GM12875 (cell line): ENCODE measurements at regions not wholly inside any gene's neighbourhood (a gene's known extent, or its start where the extent isn't known, plus 50 kb on each side); places are given as distances from the start of the nearest gene placed in this dataset.

Experiments used
- H3K4me3 ChIP-seq: one replicate; pipeline ENCODE4 v1.5.1; 2011; ENCODE audit warnings: low read depth, low read length, control low read depth
- TF ChIP-seq, protein P1 (sequence below): IDR thresholded peaks from 2 replicates; pipeline ENCODE4 v1.5.1; 2011; ENCODE audit warnings: low read depth, mild to moderate bottlenecking, control low read depth, inconsistent platforms, low read length, moderate library complexity, borderline replicate concordance; ENCODE audit not compliant: insufficient read depth

DNA sequence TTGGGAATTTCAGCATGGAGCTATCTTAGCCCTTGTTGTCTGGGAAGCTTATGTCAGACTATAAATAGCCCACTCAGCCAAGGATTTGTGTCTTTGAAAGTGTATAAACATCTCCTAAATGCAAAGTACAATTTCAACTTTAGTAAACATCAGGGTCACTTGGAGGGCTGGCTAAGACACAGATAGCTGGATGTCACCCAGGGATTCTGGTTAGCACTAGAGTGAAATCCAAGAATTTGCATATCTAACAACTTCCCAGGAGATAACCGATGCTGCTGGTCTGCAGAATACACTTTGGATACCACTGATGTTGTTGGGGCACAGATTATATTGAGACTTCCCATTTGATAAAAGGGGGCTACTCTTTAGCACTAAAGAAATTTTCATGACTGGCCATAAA, 130.9 kb downstream of the PAX1 start:
- H3K4me3 ChIP-seq, result no peak overlapping the region
- TF ChIP-seq, protein P1, sequence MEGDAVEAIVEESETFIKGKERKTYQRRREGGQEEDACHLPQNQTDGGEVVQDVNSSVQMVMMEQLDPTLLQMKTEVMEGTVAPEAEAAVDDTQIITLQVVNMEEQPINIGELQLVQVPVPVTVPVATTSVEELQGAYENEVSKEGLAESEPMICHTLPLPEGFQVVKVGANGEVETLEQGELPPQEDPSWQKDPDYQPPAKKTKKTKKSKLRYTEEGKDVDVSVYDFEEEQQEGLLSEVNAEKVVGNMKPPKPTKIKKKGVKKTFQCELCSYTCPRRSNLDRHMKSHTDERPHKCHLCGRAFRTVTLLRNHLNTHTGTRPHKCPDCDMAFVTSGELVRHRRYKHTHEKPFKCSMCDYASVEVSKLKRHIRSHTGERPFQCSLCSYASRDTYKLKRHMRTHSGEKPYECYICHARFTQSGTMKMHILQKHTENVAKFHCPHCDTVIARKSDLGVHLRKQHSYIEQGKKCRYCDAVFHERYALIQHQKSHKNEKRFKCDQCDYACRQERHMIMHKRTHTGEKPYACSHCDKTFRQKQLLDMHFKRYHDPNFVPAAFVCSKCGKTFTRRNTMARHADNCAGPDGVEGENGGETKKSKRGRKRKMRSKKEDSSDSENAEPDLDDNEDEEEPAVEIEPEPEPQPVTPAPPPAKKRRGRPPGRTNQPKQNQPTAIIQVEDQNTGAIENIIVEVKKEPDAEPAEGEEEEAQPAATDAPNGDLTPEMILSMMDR, result no peak

GRCh38 chr20:21835042-21835441, 129.6 kb downstream of the PAX1 start:
- TF ChIP-seq, protein P1, result no peak
- H3K4me3 ChIP-seq, result no peak overlapping the region

- TF ChIP-seq, protein P1, result no peak
- no peak overlapping the region for H3K4me3 ChIP-seq
These were observed 127.2 kb downstream of the PAX1 start for GRCh38 chr20:21832442-21833385.

DNA sequence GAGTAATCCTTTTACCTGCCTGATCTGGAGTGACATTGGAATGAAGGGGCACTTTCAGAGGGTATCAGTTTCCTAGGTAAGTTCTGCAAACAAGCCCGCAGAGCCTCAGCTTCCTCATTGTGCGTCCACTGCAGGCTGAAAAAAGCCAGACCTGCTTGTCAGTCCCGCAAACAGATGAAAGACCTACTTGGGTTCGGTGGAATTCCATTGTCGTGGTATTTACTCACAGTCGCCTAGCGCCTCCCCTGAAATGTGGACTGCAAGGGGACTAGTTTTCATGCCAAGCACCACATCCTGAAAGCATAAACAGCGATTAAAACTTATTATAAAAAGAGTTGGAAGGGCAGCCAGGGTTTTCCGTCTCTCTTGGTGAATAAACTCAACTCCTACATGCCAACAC, 121.5 kb downstream of the PAX1 start:
- TF ChIP-seq, protein P1, result no peak
- no peak overlapping the region for H3K4me3 ChIP-seq

GRCh38 chr20:21821358-21821757, 115.9 kb downstream of the PAX1 start:
- H3K4me3 ChIP-seq, result no peak overlapping the region
- TF ChIP-seq, protein P1, result no peak

DNA sequence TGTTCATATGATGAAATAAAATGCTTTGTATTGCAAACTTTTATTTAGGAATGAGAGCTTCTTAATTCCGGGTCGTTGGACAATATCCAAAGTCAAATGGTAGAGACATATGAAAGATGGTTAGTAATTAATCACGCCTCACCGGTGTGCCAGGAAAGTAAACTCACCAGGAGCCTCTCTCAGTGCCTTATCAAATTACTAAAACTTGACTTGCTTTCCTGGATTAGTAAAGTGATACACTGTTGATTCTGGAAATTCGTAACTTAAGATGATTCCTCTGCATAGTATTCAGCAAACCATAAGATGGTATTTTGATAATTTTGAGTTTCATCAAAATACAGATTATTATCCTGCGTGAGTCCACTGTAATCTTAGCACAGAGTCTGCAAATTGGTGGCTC, 115.2 kb downstream of the PAX1 start:
- H3K4me3 ChIP-seq, result no peak overlapping the region
- TF ChIP-seq, protein P1, result no peak

DNA sequence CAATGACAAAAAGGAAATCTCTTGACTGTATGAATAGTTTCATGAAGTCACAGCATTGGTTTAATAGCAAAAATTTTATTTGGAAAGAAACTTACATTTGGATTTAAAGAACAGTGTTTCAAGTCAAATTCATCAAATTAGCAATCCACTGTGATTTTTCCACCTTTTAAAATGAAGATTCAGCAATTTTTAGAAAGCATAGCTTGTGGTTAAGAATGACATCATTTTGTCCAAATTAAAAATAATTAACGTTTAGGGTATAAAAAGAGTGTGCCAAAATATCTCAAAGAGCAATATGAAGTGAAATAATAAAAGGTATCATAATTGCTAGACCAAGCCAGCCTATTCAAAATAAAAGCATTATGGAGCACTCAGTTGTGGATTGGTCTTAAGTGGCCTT, 114.6 kb downstream of the PAX1 start:
- TF ChIP-seq, protein P1, result no peak
- no peak overlapping the region for H3K4me3 ChIP-seq
